Liver (tissue), 8 donors: ENCODE measurements at regions not wholly inside any gene's neighbourhood (a gene's known extent, or its start where the extent isn't known, plus 50 kb on each side); places are given as distances from the start of the nearest gene placed in this dataset.

ENCODE experiments used
- DNase-seq: peaks from one replicate; pipeline ENCODE4 v3.0.0-alpha.2; 2017; ENCODE audit warnings: low spot score
- H3K27ac ChIP-seq, 2 donors: one replicate each; pipeline ENCODE4 v1.7.0; 2013; ENCODE audit warnings: inconsistent platforms in 2 of 2, low read length in 2 of 2, control low read depth in 1 of 2, low read depth in 1 of 2, mild to moderate bottlenecking in 1 of 2
- H3K27me3 ChIP-seq, 4 donors: one replicate each; pipeline versions ENCODE4 v1.6.1 to v1.7.0; 2013; ENCODE audit warnings: low read length in 3 of 4, inconsistent platforms in 1 of 4, mild to moderate bottlenecking in 1 of 4, moderate library complexity in 1 of 4; ENCODE audit not compliant: control insufficient read depth in 4 of 4, insufficient read depth in 4 of 4
- H3K36me3 ChIP-seq, 4 donors: one replicate each; pipeline versions ENCODE4 v1.6.1 to v1.7.0; 2013; ENCODE audit warnings: low read length in 3 of 4, mild to moderate bottlenecking in 3 of 4, low read depth in 1 of 4, moderate library complexity in 1 of 4; ENCODE audit not compliant: control insufficient read depth in 4 of 4, insufficient read depth in 3 of 4
- H3K4me1 ChIP-seq, 4 donors: one replicate each; pipeline versions ENCODE4 v1.6.1 to v1.7.0; 2013; ENCODE audit warnings: low read length in 3 of 4, mild to moderate bottlenecking in 3 of 4, moderate library complexity in 1 of 4; ENCODE audit not compliant: control insufficient read depth in 4 of 4, insufficient read depth in 4 of 4
- H3K4me3 ChIP-seq, 3 donors: one replicate each; pipeline versions ENCODE4 v1.6.1 to v1.7.0; 2013; ENCODE audit warnings: low read length in 3 of 3, control low read depth in 1 of 3, low read depth in 1 of 3, mild to moderate bottlenecking in 1 of 3
- H3K9ac ChIP-seq, 2 donors: one replicate each; pipeline ENCODE4 v1.7.0; 2013; ENCODE audit warnings: low read length in 2 of 2, mild to moderate bottlenecking in 2 of 2, moderate library complexity in 2 of 2, control low read depth in 1 of 2, low read depth in 1 of 2
- H3K9me3 ChIP-seq, 4 donors: one replicate each; pipeline versions ENCODE4 v1.6.1 to v1.7.0; 2013; ENCODE audit warnings: low read length in 3 of 4; ENCODE audit not compliant: control insufficient read depth in 4 of 4
- ATF3 ChIP-seq: IDR thresholded peaks from 2 replicates; pipeline ENCODE4 v1.6.1; 2016; ENCODE audit warnings: antibody characterized with exemption
- CTCF ChIP-seq: fragments of 150-350 bp; IDR thresholded peaks from 2 replicates; pipeline ENCODE4 v1.5.1; 2017; ENCODE audit warnings: improper control_type of control experiment, low read depth, low read length; ENCODE audit not compliant: missing input control
- EGR1 ChIP-seq, 2 donors: IDR thresholded peaks; 2 replicates each; pipeline ENCODE4 v1.6.1; 2016 to 2018; ENCODE audit warnings: antibody characterized with exemption in 2 of 2, low read depth in 2 of 2
- FOXA1 ChIP-seq: IDR thresholded peaks from 2 replicates; pipeline ENCODE4 v1.6.1; 2016; ENCODE audit warnings: antibody characterized with exemption
- FOXA2 ChIP-seq: IDR thresholded peaks from 2 replicates; pipeline ENCODE4 v1.6.1; 2016; ENCODE audit warnings: antibody characterized with exemption
- GABPA ChIP-seq, 2 donors: IDR thresholded peaks in 1 of 2; conservative IDR thresholded peaks in 1 of 2; 2 replicates each; pipeline ENCODE4 v1.6.1; 2016; ENCODE audit warnings: antibody characterized with exemption in 2 of 2, mild to moderate bottlenecking in 1 of 2, moderate library complexity in 1 of 2
- HNF4A ChIP-seq, 2 donors: conservative IDR thresholded peaks; 2 replicates each; pipeline ENCODE4 v1.6.1; 2016; ENCODE audit warnings: antibody characterized with exemption in 2 of 2, mild to moderate bottlenecking in 2 of 2
- JUND ChIP-seq, 2 donors: IDR thresholded peaks; 2 replicates each; pipeline ENCODE4 v1.6.1; 2016; ENCODE audit warnings: antibody characterized with exemption in 2 of 2
- MAX ChIP-seq: IDR thresholded peaks from 2 replicates; pipeline ENCODE4 v1.6.1; 2016; ENCODE audit warnings: antibody characterized with exemption
- NR2F2 ChIP-seq: IDR thresholded peaks from 2 replicates; pipeline ENCODE4 v1.6.1; 2016; ENCODE audit warnings: antibody characterized with exemption
- RAD21 ChIP-seq, 2 donors: IDR thresholded peaks; 2 replicates each; pipeline ENCODE4 v1.6.1; 2016; ENCODE audit warnings: antibody characterized with exemption in 2 of 2, mild to moderate bottlenecking in 2 of 2
- REST ChIP-seq: IDR thresholded peaks from 2 replicates; pipeline ENCODE4 v1.6.1; 2016; ENCODE audit warnings: antibody characterized with exemption, mild to moderate bottlenecking
- RXRA ChIP-seq, 2 donors: IDR thresholded peaks; 2 replicates each; pipeline ENCODE4 v1.6.1; 2017 to 2018; ENCODE audit warnings: antibody characterized with exemption in 2 of 2, mild to moderate bottlenecking in 1 of 2
- TAF1 ChIP-seq: conservative IDR thresholded peaks from 2 replicates; pipeline ENCODE4 v1.6.1; 2016; ENCODE audit warnings: antibody characterized with exemption, mild to moderate bottlenecking
- YY1 ChIP-seq: IDR thresholded peaks from 2 replicates; pipeline ENCODE4 v1.6.1; 2016; ENCODE audit warnings: antibody characterized with exemption, mild to moderate bottlenecking
- WGBS: extraction: QIAGEN DNeasy Blood & Tissue Kit; methylation state at CpG from one replicate; pipeline ENCODE4 v1.1.7; 2013; 5-methylcytosine and 5-hydroxymethylcytosine counted together
- donor health status: healthy.
- donor health status: healthy.
- donor health status: healthy.
- donor health status: healthy.
- donor health status: healthy.

GRCh38 chr4:178275671-178276360, 833.6 kb upstream of the AGA start:
- no peak overlapping the region for H3K27ac ChIP-seq
- no peaks in the 10 kb centered on the region for H3K36me3 ChIP-seq
- no peaks in the 10 kb centered on the region for H3K27me3 ChIP-seq
- no peak for DNase-seq
- no peak for TF ChIP-seq RXRA (IDR thresholded peaks at IDR 0.05)
- H3K9ac ChIP-seq, result no peak overlapping the region
- H3K4me3 ChIP-seq, result no peak overlapping the region
- H3K9me3 ChIP-seq, result no peaks in the 10 kb centered on the region
- no peaks in the 10 kb centered on the region for H3K4me1 ChIP-seq
- 58% methylated on average over 5 of the region's 5 CpGs for WGBS

- TF ChIP-seq FOXA2 (no peak), FOXA1 (no peak), ATF3 (no peak), NR2F2 (no peak), HNF4A (conservative IDR thresholded peaks at IDR 0.05) (no peak)
- H3K4me1 ChIP-seq, result no peaks in the 10 kb centered on the region
- H3K4me3 ChIP-seq, result no peak overlapping the region
- no peaks in the 10 kb centered on the region for H3K9me3 ChIP-seq
- WGBS, result 57% methylated on average over 4 of the region's 4 CpGs
- H3K27ac ChIP-seq, result no peak overlapping the region
- H3K27me3 ChIP-seq, result no peaks in the 10 kb centered on the region
- no peaks in the 10 kb centered on the region for H3K36me3 ChIP-seq
- H3K9ac ChIP-seq, result no peak overlapping the region
- DNase-seq, result no peak
Measured at GRCh38 chr4:178280362-178280761, 838.1 kb upstream of the AGA start.

- Histone ChIP-seq H3K9me3 (no peaks in the 10 kb centered on the region), H3K36me3 (no peaks in the 10 kb centered on the region), H3K4me1 (no peaks in the 10 kb centered on the region), H3K9ac (no peak overlapping the region), H3K27me3 (no peaks in the 10 kb centered on the region), H3K4me3 (no peak overlapping the region), H3K27ac (no peak overlapping the region)
- DNase-seq, result no peak
- TF ChIP-seq FOXA1 (no peak), TAF1 (no peak), RXRA (IDR thresholded peaks at IDR 0.05) (no peak), EGR1 (IDR thresholded peaks at IDR 0.05; ENCODE audit: low read depth in 2 of 2) (no peak), YY1 (no peak)
Measured at GRCh38 chr4:178288462-178288861, 846.2 kb upstream of the AGA start.

- no peaks in the 10 kb centered on the region for H3K27me3 ChIP-seq
- DNase-seq, result no peak
- H3K9me3 ChIP-seq, result no peaks in the 10 kb centered on the region
- no peak overlapping the region for H3K27ac ChIP-seq
- H3K4me1 ChIP-seq, result no peaks in the 10 kb centered on the region
- H3K36me3 ChIP-seq, result no peaks in the 10 kb centered on the region
- H3K4me3 ChIP-seq, result no peak overlapping the region
- H3K9ac ChIP-seq, result no peak overlapping the region
- 82% methylated on average over 6 of the region's 6 CpGs for WGBS
- TF ChIP-seq REST, result no peak
- TF ChIP-seq EGR1 (IDR thresholded peaks at IDR 0.05; ENCODE audit: low read depth in 2 of 2), result no peak
- TF ChIP-seq JUND (IDR thresholded peaks at IDR 0.05), result no peak
- TF ChIP-seq GABPA (IDR thresholded peaks at IDR 0.05 in 1 of 2, conservative IDR thresholded peaks at IDR 0.05 in 1 of 2), result no peak
- no peak for TF ChIP-seq MAX
- no peak for TF ChIP-seq HNF4A (conservative IDR thresholded peaks at IDR 0.05)
- no peak for TF ChIP-seq RXRA (IDR thresholded peaks at IDR 0.05)
- TF ChIP-seq ATF3, result no peak
- no peak for TF ChIP-seq YY1
- no peak for TF ChIP-seq RAD21 (IDR thresholded peaks at IDR 0.05)
- TF ChIP-seq CTCF, result no peak
- TF ChIP-seq FOXA1, result no peak
Measured at GRCh38 chr4:178293601-178294000, 851.4 kb upstream of the AGA start.
